Ishikawa (cell line): ENCODE measurements at regions not wholly inside any gene's neighbourhood (a gene's known extent, or its start where the extent isn't known, plus 50 kb on each side); places are given as distances from the start of the nearest gene placed in this dataset.

Experiments
- EP300 ChIP-seq: IDR thresholded peaks from 2 replicates; pipeline ENCODE4 v1.6.1; 2012; ENCODE audit warnings: borderline replicate concordance
- FOXM1 ChIP-seq: IDR thresholded peaks from 2 replicates; pipeline ENCODE4 v1.6.1; 2012; ENCODE audit warnings: low read depth, borderline replicate concordance
- MAX ChIP-seq: IDR thresholded peaks from 2 replicates; pipeline ENCODE4 v1.6.1; 2012
- RAD21 ChIP-seq: IDR thresholded peaks from 2 replicates; pipeline ENCODE4 v1.6.1; 2012; ENCODE audit warnings: low read depth
- REST ChIP-seq: IDR thresholded peaks from 2 replicates; pipeline ENCODE4 v1.6.1; 2012; ENCODE audit warnings: low read depth, mild to moderate bottlenecking
- TAF1 ChIP-seq: IDR thresholded peaks from 2 replicates; pipeline ENCODE4 v1.6.1; 2012; ENCODE audit warnings: low read depth, mild to moderate bottlenecking
- TCF12 ChIP-seq: IDR thresholded peaks from 2 replicates; pipeline ENCODE4 v1.6.1; 2012; ENCODE audit warnings: low read depth
- TEAD4 ChIP-seq: IDR thresholded peaks from 2 replicates; pipeline ENCODE4 v1.6.1; 2012
- USF1 ChIP-seq: IDR thresholded peaks from 2 replicates; pipeline ENCODE4 v1.6.1; 2012

- no peak for TF ChIP-seq TEAD4
- TF ChIP-seq TAF1 = no peak
- TF ChIP-seq USF1 = no peak
- TF ChIP-seq REST = no peak
- TF ChIP-seq MAX = no peak
- TF ChIP-seq TCF12 = no peak
- no peak for TF ChIP-seq FOXM1
- TF ChIP-seq EP300 = no peak
- no peak for TF ChIP-seq RAD21
These were observed 60.4 kb upstream of the PLAC8 start for GRCh38 chr4:83174844-83175414.
